ENCODE measurements at regions not wholly inside any gene's neighbourhood (a gene's known extent, or its start where the extent isn't known, plus 50 kb on each side); places are given as distances from the start of the nearest gene placed in this dataset.
"Not testable (repeated sequence)": the region's sequence is repeated elsewhere in the genome, so short reads cannot be mapped to it uniquely, and the experiment has no call there.

DNA sequence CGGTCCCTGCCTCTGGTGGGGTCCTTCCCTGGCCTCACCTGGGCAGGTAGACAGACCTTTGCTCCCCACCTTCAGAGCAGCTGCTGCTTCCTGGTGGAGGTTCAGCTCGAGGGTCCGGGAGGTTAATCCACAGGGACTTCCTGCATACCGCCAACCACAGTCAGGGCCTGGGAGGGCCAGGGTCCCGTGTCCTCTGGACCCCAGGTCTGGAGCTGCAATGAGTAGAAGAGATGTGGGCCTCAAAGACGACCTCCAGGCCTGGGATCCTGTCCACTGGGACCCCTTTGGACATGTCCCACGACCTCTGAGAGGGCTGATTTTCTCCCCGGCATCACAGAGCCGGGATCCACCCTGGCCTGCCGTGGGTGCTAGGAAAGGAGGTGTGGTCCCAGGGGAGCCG, 223.3 kb upstream of the TCERG1L start:
- no peak for DNase-seq

DNA sequence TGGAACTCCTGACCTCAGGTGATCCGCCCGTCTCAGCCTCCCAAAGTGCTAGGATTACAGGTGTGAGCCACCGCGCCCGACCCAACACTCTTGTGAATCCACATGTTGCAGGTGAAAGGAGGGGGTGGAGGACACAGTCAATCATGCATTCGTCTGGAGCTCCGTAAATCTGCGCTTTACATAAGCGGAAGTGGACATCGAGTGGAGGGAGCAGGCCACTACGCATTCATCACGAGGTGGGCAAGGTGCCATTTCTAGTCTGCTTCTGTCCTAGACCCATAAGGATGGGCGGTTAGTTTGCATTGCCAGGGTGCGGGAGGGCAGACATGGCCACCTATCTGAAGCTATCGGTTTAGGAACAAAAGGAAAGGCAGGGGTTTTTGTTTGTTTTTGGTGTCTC, 225.2 kb upstream of the TCERG1L start:
- no peak for DNase-seq

DNA sequence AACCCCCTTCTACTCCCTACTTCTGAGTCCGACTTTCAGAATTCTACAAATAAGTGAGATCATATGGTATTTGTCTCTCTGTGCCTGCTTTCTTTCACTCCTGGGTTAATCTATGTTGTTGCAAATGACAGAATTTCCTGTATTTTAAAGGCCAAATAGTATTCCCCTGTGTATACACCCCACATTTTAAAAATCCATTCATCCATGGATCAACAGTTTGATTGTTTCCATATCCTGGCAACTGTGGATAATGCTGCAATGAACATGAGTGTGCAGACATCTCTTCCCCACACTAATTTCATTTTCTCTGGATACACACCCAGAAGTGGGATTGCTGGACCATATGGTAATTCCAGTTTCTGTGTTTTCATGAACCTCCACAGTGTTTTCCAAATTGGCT, 225.8 kb upstream of the TCERG1L start:
- DNase-seq = no peak

DNA sequence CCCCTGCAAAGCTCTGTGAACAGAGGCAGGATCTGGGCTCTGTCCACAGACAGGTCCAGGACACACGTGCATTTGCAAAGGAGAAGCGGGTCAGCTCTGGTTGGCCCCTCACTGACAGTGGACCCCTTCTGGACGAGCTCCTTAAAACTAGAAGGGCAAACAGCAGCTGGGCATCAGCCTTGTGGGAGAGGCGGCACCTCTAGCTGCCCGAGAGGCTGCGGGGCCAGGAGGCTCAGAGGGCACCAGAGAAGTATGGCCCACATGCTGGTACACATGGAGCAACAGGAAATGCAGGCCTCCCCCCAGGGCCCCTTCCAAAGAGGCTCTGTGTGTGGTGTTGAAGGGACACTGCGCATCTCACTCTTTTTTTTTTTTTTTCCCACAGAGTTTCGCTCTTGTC, 233.0 kb upstream of the TCERG1L start:
- DNase-seq = no peak

DNA sequence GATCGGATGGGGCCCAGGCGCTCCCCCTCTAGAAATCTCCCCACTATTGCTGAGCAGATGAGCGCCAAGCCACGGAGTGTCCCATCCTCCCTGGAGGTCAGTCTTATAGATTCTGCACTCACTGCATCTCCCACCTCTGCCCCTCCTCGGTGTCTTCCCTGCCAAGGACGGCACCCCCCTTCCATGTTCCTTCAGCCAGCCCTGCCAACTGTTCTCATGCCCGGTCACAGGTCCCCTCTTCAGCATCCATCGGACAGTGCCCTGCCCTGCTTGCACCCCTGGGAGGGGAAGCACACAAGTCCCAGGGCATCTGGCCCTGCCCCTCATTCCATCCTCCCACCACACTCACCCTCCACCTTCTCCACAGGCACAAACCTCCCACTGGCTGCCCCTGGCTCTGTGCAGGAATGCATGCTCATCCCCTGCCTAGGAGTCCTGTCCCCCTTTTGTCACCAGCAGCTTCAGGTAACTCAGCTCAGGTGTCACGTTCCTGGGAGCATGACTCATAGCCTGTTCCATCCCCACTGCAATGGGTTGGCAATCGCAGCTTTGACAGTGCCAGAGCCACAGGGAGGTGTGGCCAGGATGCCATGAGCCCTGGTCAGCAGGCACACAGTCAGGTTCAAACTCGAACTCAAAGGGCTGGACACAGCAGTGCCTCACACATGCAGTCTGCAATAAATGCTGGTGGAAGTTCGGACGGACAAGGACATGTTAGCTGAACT, 234.7 kb upstream of the TCERG1L start:
- no peak for DNase-seq

DNA sequence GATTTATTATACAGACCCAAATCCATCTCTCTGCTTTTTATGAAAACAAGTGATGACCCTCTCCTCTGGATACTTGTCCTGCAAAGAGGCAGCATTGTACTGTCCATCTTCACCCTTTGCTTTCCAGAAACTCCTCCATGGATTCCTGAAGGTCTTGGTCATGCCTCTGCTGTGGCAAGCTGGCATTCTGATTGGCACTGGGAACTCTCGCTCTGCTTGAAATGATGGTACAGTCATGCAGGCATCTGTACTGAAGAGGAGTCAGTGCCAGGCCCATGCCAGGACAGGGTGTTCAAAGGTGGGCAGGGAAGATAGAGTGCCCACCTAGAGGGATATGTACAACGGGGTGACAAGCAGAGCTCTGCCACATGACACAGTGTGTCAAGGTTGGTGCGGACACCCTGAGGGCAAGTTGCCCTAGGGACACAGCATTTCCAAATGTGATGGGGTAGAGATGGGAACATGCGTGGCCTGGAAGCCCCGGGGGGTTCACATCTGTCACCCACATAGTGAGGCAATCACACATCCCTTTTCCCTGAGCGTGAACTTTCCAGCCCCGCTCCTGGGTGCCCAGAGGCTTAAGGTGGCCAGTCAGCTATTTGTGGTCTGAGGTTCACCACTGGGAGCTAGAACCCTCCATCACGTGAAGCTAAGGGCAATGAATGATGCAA, 235.7 kb upstream of the TCERG1L start:
- peak; percentile 9 for DNase-seq

DNA sequence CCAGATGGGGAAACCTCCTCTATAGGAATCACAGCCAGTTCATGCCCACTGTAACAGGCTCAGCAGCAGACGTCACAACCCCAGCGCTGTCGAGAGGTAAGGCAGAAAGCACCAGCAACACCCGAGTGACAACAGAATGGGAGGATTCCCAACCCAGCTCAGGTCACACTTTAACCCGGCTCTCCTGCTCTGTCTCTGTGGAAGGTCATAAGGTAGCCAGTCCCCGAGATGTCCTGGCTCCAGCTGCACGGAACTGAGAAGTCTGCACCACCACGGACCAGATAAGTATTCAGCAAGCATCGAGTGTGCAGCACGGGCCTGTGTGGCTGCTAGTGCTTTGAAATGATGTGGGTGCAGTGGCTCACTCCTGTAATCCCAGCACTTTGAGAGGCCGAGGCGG, 236.7 kb upstream of the TCERG1L start:
- DNase-seq = no peak

DNA sequence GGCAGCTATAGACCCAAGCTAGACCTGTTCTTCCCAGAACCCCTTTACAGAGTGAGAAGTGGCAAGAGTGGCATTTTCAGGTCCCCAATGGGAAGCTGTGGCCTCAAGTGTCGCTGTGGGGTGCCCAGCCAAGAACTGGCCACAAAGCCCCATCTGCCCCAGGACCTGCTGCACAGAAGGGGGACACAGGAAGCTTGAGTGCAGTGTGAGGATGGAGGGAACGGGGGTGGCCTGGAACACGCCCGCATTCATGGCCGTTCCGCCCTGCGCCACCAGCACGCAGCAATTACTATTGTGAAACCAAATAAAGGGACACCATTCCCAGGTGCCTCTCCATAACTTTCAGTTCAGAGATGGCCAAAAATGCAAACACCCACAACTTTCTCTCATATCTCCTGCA, 237.6 kb upstream of the TCERG1L start:
- no peak for DNase-seq

DNA sequence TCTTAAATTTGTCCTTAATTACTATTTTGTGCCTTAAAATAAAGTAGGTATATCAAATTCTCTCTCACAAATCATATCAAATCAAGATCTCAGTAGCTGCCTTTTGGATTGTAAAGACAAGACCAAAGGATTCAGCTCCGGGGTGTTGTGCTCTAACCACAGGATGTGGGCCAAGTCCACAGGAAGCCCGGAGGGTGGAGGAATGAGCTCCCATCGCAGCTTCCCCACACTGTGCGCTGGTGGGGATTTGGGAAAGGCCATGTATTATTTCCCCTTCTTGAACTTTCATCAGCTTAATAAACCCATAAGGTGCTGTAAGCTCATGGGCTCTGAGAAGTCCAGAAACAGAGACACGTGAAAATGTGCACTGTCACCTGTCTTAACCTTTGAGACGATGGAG, 241.6 kb upstream of the TCERG1L start:
- DNase-seq = no peak

DNA sequence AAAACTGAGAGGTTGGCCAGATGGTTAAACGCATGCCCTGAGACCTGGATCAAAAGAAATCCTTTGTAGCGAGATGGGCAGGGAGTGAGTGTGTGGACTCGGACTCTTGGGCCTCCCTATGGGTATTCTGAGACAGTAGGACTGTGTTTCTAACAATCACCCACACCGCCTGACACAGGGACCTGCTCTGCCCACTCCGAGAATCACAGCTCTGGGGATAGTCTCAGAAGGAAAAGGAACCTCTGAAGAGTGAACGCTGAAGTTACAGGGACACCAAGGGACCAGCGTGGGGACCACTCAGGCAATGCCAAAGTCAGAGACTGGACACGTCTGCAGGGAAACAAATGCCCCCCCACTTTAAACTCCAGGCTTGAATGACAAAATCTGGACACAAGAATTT, 242.1 kb upstream of the TCERG1L start:
- no peak for DNase-seq

DNA sequence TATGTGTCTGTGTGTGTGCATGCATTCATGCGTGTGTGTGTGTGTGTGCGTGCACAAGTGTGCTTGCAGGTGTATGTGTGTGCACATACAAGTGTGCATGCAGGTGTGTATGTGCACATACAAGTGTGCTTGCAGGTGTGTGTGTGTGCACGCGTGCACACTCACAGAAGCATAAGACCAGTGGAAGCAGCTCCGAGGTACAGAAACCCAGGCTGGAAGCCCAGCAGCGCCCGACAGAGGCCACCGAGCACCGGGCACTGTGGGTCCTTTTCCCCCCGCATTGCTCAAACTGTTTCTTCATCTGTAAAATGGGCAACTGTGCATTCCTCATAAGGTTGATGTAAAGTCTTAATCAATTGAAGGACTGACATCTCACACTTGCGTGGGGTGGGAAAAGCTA, 243.3 kb upstream of the TCERG1L start:
- no peak for DNase-seq

DNA sequence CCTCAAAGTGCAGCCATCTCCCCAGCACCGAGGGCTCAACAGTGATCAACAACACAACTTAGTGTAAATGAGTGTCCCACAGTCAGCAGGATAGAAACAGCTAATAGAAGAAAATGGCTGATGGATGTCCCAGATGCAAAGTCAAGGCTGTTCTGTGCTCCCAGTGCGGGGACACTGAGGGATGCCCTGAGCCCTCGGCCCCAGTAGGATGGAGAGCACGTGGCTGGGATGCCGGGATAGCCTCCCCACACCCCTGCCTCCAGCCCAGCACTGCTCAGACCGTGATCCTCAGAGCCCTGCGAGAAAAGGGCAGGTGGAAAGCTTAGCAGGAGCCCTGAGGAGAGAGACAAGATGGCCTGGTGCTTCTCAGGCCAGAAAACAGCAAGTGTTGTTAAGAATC, 243.9 kb upstream of the TCERG1L start:
- DNase-seq = no peak

DNA sequence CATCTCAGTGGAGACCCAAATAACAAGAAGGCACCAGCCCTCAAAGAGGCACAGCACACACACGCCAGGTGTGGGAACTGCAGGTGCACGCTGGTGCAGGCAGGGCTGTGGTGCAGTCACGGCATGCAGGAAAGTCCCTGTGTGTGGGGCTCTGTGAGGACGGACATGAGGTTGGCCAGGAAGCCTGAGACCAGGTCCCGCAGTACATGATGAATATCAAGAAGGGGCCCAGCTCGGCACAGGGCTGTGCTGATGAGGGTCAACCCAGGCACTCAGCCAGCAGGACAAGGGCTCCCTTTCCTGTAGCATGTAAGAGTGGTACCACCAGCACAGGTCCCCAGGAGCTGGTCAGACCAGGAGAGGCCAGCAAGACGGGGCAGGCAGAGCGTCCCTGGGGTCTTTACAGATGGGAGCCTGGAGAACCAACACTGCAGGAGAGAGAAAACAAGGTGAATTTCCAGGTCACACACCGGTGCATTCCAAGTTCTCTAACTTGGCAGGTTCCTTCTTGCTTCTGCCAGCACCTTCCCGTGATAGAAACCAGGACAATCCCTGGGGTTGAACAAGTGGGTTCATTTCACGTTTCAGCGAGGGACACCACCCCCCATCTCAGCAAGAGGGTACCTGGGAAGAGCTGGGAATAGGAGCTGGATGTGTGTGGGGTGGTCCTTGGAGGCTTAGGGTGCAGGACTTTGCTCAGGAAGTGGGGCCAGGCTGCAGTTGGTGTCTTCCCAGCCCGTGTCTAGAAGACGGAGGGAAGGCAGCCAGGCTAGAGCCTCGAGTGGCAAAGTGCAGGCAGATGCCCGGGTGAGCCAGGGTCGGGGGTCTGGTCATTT, 244.8 kb upstream of the TCERG1L start:
- DNase-seq = no peak

DNA sequence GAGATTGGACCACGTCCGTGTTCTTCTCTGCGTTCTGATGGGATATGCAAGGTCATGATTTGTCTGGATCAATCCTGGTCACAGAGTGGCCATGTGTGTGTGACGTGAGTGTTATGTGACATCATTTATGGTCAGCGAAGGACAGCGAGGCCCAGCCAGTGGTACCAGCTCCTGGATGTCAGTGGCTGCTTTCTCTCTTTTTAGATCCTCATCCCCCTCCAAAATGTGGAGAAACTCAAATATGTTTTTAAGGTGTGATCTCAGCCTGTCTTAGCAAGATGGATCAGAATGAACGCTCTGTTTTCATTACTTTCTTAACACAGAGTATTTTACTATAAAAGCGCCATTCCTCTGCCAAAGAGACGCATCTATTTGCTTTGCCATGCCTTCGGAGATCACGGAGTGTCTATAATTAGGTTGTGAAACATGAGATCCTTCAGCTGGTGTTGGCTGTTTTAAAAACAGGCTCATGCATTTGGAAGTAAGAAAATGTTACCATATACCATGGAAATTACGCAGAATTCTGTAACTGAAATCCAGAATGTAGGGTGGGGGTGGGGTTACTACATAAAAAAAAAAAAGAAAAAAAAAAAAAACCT, 245.5 kb upstream of the TCERG1L start:
- DNase-seq = no peak

DNA sequence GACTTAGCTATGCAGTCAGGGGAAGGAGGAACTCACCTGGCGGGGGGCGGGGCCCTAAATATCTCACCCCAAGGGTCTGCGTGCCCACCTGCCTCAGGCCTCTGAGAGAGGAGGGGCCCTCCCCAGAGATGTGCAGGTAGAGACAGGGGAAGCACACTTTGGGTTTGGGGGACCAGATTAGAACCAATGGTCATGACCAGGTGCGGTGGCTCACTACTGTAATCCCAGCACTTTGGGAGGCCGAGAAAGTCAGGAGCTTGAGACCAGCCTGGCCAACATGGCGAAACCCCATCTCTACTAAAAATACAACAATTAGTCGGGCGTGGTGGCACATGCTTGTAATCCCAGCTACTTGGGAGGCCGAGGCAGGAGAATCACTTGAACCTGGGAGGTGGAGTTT, 246.4 kb upstream of the TCERG1L start:
- DNase-seq = not testable (repeated sequence)

DNA sequence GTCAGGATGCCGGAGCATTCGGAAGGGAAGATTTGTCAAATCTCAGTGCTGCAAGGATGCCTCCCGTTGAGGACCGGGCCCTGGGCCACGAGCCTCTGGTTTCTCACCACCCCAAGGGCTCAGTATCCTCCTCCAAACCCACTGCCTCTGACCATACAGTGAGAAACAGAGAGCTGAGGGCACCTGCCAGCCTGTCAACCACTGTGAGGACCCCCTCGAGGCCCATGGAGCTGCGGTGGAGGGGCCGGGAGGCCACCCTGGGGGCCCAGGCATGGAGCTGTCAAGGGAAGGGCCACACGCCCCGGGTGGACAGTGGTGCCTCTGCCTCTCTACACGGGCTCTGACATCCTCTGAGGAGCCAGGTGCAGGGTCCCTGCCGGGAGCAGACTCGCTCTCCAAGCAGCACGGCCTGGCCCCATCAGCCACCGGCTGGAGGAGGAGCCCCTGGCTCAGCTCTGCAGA, 248.0 kb upstream of the TCERG1L start:
- DNase-seq = no peak

DNA sequence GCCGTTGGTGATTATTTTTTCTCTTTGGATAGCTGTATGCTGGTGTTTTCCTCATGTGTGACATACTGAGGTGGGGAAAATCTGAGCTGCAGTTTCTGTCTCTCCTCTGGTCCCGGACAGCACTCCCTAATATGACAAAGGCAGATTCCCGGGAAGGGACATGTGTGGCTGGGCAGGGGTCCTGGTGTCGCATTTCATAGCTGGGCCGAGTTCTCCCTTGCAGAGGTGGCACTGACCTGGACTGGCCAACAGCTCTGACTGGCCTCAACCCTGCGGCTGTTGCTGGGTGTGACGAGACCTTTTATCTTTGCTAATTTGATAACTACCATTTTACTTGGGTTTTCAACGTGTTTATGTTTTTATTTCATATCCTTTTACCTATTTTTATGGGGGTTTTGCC, 248.6 kb upstream of the TCERG1L start:
- DNase-seq = no peak

DNA sequence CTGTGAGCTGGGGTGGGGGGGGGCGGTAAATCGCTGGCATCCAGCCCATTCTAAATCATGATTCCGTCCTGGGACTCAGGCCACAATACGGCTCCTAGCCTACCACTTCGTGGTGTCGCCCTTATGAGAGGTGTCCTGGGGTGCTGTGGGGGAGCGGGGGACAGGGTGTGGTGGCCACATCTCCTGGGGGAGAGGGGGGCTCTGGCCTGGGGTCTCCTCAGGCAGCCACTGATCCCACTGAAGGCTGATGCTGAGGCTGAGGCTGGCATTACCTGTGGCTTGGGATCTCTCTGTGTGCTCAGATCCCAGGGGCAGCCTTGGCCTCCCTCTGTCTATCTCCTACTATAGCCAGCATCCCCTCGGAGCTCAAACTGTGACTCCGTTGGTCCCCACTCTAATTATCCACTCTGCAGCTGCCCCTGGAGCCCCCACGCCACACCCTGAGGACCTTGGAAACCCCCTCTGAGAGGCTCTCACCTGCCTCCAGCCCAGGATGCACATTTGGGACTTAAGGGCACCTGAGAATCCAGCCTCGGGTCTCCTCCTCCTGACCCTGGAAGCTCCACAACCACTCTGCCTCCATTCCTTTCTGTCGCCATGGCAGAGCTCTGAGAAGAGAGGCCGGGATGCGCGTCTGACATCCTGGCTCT, 249.3 kb upstream of the TCERG1L start:
- no peak for DNase-seq

DNA sequence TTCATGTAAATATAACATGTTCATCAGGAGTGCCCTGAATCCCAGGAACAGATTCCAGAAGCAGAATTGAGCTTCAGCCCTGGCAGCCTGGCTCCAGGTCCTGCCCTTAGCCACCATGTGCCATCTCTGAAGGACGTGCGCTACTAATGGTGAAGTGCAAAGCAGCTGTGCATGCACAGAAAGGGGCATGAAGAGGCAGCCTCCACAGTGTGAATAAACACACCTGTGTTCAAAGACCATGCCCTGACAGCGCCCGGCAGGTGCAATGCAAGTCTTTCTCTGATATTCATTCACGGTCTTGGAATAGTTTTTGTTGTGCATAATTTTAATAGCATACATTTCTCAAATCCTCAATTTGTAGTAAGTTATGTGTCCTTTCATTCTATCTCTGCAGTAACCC, 250.4 kb upstream of the TCERG1L start:
- DNase-seq = no peak

DNA sequence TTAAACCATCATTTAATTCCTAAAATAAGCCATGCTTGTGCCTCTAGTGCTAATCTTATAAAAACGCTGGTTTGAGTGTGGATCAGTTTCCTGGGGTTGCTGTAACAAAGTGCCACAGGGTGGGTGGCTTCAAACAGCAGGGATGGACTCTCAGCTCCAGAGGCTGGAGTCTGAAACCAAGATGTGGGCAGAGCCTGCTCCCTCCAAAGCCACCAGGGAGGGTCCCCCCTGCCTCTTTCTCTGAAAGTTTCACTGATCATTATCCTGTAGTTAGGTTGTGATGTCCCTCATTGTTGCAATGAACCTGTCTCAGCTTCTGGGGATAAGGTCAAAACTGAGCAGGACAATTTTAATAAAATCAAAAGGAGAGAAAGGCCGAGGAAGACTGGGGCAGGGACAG, 251.9 kb upstream of the TCERG1L start:
- no peak for DNase-seq

DNA sequence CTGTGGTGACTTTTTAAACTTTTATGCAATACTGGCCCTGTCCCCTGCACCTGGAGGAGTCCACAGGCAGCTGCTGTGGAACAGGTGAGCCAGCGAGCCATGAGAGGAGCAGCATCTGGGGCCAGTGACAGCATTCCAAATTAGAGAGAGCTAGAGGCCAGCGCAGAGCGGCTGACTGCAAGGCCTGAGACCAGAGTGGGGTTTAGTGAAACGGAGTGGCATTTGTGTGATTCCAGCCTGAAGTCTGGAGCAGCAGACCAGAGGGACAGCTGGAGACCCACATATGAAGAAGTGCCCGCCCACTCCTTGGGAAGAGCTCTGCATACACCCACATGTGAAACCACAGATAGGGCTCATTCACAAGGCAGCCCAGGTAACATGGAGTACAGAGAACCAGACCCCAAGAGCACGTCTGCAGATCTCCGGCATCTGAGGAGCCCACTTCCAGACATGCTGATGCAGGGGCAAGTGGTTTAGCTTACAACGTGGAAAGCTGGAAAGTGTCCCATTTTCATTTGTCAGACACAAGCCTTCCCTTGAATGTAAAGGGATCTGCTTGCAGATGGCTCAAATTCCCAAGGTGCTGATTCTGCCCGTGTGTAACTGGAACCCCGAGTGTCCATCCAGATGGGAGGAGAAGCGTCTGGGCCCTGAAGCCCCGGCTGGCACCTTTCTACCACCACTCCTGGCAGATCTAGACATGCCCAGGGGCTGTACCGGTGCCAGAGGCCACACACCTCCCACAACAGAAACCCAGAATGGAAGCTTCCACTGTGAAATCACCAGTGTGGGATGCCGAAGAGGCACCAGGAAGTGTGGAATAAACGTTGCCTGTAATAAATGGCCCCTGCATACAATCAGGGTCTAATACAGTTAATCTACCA, 256.0 kb upstream of the TCERG1L start:
- DNase-seq = no peak

DNA sequence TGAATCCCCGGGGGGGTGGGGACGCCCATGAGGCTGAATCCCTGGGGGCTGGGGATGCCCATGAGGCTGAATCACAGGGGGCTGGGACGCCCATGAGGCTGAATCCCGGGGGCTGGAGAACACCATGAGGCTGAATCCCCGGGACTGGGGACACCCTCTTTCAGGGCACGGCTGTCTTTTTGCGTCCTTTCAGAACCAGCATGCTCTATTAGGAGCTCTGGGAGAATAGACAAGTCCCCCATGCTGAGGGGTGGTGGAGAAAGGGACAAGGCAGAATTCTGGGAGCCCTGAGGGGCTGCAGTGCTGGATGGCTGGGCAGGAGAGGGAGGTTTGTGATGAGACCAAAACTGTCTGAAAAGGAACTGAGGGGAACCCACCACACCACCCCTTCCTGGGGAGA, 257.3 kb upstream of the TCERG1L start:
- DNase-seq = no peak
